ENCODE measurements at regions not wholly inside any gene's neighbourhood (a gene's known extent, or its start where the extent isn't known, plus 50 kb on each side); places are given as distances from the start of the nearest gene placed in this dataset.

GRCh38 chr15:45834622-45835021, 199.8 kb downstream of the SQOR start:
- Histone ChIP-seq H4K20me1 (ENCODE audit: control insufficient read depth, insufficient read depth, insufficient read length) (no peaks in the 10 kb centered on the region), H3K27ac (ENCODE audit: insufficient read length, low read depth, low read length) (no peak overlapping the region), H3K27me3 (ENCODE audit: insufficient read depth, low read length) (no peaks in the 10 kb centered on the region), H2AFZ (ENCODE audit: low read length) (no peak overlapping the region), H2BK5ac (ENCODE audit: insufficient read length, low read length) (no peak overlapping the region), H3K23ac (ENCODE audit: insufficient read length, low read depth, low read length) (no peak overlapping the region), H2BK120ac (ENCODE audit: low read depth, low read length, poor library complexity, severe bottlenecking) (no peak overlapping the region), H4K91ac (ENCODE audit: insufficient read length, low read depth, low read length) (no peak overlapping the region), H3K79me2 (ENCODE audit: insufficient read depth, low read length) (no peaks in the 10 kb centered on the region), H4K5ac (ENCODE audit: insufficient read length, low read depth, low read length) (no peak overlapping the region), H2AK5ac (ENCODE audit: insufficient read length, low read length) (no peak overlapping the region), H3K23me2 (ENCODE audit: insufficient read length, low read depth, low read length, poor library complexity, severe bottlenecking) (no peaks in the 10 kb centered on the region), H3T11ph (ENCODE audit: low read length) (no peak overlapping the region), H2BK15ac (ENCODE audit: low read depth, low read length) (no peak overlapping the region), H3K79me1 (ENCODE audit: insufficient read depth, low read depth, low read length, poor library complexity, severe bottlenecking) (no peaks in the 10 kb centered on the region), H3K4me2 (ENCODE audit: insufficient read depth, insufficient read length, low read length) (no peak overlapping the region), H4K8ac (replicated peaks; ENCODE audit: insufficient read length, low read depth, low read length) (no peak overlapping the region), H2BK12ac (ENCODE audit: insufficient read length, low read depth, low read length) (no peak overlapping the region), H3K18ac (ENCODE audit: insufficient read length, low read depth, low read length) (no peak overlapping the region), H3K56ac (ENCODE audit: insufficient read length, low read depth, low read length) (no peak overlapping the region), H3K4me1 (ENCODE audit: insufficient read depth, low read length) (no peaks in the 10 kb centered on the region), H3K9me3 (ENCODE audit: control insufficient read depth, low read depth, low read length) (no peaks in the 10 kb centered on the region), H2BK20ac (ENCODE audit: low read depth, low read length, poor library complexity, severe bottlenecking) (no peak overlapping the region), H3K9ac (ENCODE audit: extremely low read depth, insufficient read length, low read length) (no peak overlapping the region), H3K14ac (ENCODE audit: insufficient read depth, low read length) (no peak overlapping the region), H3K4ac (ENCODE audit: low read depth, low read length) (no peak overlapping the region)
- no peak overlapping the region for H3K27ac Mint-ChIP-seq
- no peaks in the 10 kb centered on the region; a peak in 1 of 4 replicates for H3K4me1 Mint-ChIP-seq
- WGBS (ENCODE audit: extremely low coverage, insufficient read length, low lambda C conversion rate), result no CpG with 5 or more reads among the region's 3 CpGs
- H3K27me3 Mint-ChIP-seq (ENCODE audit: low read depth), result no peaks in the 10 kb centered on the region; the same call in 1 of the 2 replicates
- DNase-seq, result no peak
- TF ChIP-seq CTCF (conservative IDR thresholded peaks at IDR 0.05), result no peak
- H3K36me3 Mint-ChIP-seq (ENCODE audit: insufficient read depth in 1 of 3, low read depth in 3 of 3), result 0 out of 7 replicates have a peak, but pooled peaks cover 0 to 5% (median 0%) of the 10 kb centered on the region in 3 experiments
- H3K9me3 Mint-ChIP-seq, result peaks cover 3 to 5% of the 10 kb centered on the region in 2 experiments; a peak in 3 of 5 replicates
- no peak overlapping the region for H3K4me3 Mint-ChIP-seq

Data from H9 (cell line).